Gastrocnemius medialis (tissue), 4 donors: ENCODE measurements at regions not wholly inside any gene's neighbourhood (a gene's known extent, or its start where the extent isn't known, plus 50 kb on each side); places are given as distances from the start of the nearest gene placed in this dataset.

Experiments
- POLR2A ChIP-seq, 2 donors: fragments of 450-650 bp; IDR thresholded peaks; one replicate each; pipeline ENCODE4 v1.6.1; 2017; ENCODE audit warnings: antibody characterized with exemption in 2 of 2, mild to moderate bottlenecking in 2 of 2, moderate library complexity in 2 of 2
- TF ChIP-seq, protein P1 (sequence below), 5 experiments: fragments of 450-650 bp in 3 of 5; fragments of 200-600 bp in 2 of 5; sonication (generic) in 2 of 5; IDR thresholded peaks in 4 of 5; conservative IDR thresholded peaks in 1 of 5; 1 replicate in 4 of 5; 2 replicates in 1 of 5; pipeline ENCODE4 v1.5.1; 2016 to 2019; ENCODE audit warnings: antibody characterized with exemption in 5 of 5, mild to moderate bottlenecking in 3 of 5, moderate library complexity in 3 of 5

DNA sequence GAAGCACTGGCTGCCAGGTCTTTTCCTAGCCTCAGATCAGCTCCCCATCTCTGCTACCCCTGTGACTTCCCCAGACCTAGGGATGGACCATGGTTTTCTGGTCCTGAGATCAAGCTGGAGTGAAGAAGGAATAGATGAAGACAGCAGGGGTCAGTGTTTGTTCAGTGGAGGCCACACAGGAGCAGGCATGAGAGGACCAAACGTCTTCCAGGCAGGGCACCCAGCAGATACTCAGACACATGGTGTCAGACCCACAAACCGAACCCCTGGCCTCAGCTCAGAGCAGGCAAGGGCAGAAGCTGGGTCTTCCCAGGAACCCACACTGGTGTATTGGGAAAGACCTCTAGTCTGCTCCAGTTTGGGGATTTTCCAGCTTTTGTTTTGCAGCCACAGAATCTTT lies 189.7 kb downstream of the IRX5 start:
- no peak for TF ChIP-seq POLR2A (IDR thresholded peaks at IDR 0.05)
- TF ChIP-seq, protein P1, sequence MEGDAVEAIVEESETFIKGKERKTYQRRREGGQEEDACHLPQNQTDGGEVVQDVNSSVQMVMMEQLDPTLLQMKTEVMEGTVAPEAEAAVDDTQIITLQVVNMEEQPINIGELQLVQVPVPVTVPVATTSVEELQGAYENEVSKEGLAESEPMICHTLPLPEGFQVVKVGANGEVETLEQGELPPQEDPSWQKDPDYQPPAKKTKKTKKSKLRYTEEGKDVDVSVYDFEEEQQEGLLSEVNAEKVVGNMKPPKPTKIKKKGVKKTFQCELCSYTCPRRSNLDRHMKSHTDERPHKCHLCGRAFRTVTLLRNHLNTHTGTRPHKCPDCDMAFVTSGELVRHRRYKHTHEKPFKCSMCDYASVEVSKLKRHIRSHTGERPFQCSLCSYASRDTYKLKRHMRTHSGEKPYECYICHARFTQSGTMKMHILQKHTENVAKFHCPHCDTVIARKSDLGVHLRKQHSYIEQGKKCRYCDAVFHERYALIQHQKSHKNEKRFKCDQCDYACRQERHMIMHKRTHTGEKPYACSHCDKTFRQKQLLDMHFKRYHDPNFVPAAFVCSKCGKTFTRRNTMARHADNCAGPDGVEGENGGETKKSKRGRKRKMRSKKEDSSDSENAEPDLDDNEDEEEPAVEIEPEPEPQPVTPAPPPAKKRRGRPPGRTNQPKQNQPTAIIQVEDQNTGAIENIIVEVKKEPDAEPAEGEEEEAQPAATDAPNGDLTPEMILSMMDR (IDR thresholded peaks at IDR 0.05 in 4 of 5, conservative IDR thresholded peaks at IDR 0.05 in 1 of 5): no peak
